Germinal center (tissue), 1 donor: ENCODE measurements at regions not wholly inside any gene's neighbourhood (a gene's known extent, or its start where the extent isn't known, plus 50 kb on each side); places are given as distances from the start of the nearest gene placed in this dataset.
"Not testable (repeated sequence)": the region's sequence is repeated elsewhere in the genome, so short reads cannot be mapped to it uniquely, and the experiment has no call there.

Source experiments
- DNase-seq: peaks from one replicate; pipeline ENCODE4 v3.0.0; 2012; ENCODE audit warnings: mixed read lengths, low spot score

DNA sequence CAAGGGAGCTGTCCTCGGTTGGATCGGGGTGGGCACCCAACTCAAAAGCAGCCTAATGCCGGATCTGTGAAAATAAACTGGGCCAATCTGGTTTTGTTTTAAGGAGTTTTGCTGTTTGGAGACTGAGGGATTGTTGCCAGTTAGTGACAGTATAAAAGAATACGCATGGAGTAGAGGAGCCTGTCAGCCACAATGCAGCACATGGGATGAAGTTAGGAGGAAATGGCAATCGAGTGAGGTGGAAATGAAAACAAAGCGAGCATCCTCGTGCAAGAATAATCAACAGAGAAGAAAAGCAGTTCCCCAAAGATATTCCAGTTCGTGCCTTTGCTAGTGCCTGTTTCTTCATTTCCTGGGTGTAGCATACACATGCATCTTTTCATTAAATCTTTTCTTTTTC lies 108.4 kb upstream of the RORA start:
- no peak for DNase-seq

DNA sequence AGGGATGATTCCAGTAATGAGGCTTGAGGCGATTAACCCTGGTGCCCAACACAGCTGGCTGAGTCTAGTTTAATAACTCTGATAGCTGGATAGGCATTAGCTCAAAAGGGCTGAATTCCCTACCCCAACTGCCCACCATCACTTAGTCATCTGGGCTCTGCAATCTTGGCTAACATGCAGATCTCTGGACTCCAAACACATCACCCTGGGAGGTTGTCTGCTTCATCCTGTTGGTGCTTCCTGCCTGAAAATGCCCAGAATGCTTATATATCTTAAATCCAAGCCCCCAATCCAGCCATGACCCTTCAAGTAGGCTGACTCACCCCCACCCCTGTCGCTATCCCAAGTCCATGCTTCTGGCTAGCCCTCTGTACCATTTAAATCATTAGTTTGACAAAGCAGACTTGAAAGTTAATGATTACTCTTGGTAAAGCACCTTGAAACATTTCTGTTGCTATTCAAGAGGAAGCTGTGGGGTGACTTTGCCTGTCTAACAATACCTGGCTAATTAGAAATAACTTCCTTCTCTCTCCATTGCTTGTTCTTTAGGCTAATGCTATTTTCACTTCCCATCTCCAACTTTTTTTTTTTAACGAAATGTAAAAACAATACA lies 107.0 kb upstream of the RORA start:
- DNase-seq, result no peak

DNA sequence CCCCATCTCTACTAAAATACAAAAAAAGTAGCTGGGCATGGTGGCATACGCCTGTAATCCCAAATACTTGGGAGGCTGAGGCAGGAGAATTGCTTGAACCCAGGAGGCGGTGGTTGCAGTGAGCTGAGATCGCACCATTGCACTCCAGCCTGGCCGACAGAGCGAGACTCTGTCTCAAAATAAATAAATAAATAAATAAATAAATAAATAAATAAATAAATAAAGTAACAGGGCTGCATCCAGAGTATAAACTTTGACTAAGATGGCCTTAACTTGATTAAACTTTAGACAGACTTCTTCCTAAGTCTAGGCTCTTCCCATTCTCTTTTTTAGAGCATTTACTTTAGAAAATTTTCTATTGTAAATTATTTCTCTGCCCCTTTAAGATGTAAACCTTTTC lies 105.6 kb upstream of the RORA start:
- not testable (repeated sequence) for DNase-seq

DNA sequence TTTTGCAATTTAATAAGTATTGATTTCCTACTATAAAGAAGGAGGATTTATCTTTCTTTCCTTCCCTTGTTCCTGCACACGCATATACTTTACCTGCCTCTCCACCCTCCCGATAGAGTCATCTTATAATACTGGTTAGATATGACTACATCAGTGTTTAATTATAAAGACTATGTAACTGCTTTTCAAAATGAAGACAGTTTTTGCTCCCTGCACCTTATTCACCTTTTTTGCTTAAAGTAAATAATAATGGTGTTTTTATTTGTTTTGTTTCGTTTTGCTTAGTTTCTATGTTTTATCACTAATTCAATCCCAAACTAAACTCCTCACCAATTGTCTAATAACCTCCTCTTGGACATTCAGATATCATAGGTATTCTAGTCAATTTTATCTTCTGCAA lies 101.9 kb upstream of the RORA start:
- no peak for DNase-seq

DNA sequence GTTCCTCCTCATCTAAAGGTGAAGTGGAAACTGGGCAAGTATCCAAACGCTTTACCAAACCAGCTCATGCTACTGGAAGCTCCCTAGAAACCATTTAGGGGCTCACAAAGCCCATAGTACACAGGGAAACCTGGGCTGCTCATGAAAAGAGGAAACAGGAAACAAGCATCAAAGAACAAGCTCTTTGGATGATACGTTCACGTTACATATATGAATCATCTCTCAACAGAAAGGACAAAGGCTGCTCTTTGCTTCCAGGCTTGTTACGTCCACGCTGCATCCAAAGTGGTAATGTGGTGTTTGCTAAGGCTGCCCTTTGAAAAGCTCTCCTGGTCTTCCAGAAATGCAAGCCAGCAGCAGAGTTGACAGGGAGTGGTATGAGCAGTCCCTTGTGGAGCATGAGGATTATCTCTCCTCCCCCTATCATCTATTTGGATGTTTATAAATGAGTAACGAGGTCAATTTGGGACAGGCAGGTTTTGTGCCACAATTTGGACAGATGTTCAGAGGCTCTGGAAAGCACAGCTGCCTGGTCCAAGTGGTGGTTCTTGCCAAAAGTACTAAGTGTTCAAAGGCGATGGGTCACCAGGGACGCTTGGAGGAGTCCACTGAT lies 98.0 kb upstream of the RORA start:
- DNase-seq, result peak; percentile 21

DNA sequence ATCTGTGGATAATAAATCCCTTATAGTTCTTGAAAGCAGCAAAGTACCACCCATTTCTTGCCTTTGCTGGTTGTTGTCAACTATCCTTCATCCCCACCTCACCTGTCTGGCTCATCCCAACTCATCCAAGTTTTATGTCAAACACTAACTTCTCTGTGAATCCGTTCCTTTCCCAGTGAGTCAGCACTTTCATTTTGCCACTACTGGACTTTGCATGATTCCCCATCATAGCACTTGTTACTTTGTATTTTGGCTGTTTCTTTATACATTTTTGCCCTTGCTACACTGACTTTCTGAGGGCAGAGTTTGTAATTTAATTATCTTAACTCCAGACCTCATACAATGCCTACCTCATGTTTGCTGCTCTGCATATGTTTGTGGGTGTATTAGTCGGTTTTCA lies 90.8 kb upstream of the RORA start:
- DNase-seq, result no peak

DNA sequence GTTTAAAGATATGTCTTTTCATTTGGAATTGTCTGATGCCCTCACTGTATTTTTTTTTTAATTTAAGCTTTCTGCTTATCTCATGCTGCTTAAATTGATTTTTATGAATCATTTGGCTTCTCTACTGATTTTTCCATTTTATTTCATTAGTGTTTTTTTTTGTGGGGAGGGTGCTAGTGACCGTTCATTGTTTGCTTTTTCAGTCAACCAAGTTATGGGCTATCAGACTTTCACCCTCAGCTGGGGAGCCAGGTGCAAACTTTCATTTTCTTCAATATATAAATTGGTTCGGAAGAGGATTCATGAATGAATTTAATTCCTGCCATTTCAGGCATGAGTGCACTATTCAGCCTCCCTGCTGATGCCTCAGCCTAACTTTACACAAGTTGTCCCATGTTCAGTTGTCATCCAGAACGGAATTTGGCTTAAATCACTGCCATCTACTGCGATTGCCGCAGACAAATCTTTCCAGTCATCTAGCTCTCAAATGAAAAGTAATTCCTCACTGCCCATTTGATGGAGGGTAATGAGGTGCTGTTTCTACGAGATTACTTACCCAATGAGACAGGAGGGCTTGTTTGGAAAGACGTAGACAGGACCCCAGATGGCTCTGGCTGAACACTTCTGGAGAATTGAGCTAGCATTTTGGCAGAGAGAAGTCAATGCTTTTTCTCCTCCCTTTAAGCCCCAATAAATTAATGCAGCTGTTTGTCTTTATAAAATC lies 89.9 kb upstream of the RORA start:
- DNase-seq, result no peak

DNA sequence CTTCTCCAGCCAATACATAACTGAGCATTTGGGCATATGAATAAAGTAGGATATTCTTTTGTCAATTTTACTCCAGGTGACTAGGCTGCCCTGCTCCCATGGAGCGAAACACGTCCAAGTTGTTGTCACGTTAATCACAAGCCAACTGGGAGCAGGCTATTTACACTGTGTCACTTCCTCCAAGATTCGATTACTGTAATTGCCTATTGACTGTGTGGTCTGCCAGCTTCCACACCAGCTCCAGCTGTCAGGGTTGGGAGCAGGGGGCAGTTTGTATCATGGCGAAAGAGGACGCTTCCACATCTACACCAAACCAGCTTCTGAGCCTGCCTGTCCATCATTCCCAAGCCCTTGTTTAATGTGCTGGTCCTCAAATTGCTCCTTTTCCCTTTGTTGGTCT lies 89.2 kb upstream of the RORA start:
- DNase-seq, result no peak

DNA sequence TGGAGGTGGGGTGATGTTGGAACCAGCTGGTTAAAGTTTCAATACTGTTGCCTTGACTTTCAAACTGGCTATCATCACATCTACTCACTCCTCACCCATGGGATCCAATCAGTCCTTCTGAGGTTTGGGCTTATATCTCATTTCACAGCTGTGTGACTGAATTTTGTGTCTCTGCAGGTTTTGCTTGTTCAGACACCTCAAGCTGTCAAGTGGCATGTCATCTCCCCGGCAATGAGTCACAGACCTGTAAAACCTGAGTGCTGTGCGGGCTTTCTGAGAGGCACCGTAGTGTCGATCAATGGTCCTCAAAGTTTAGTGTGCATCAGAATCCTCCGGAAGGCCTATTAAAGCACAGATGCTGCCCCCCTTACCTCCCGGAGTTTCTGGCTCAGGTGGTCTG lies 86.4 kb upstream of the RORA start:
- DNase-seq, result no peak

DNA sequence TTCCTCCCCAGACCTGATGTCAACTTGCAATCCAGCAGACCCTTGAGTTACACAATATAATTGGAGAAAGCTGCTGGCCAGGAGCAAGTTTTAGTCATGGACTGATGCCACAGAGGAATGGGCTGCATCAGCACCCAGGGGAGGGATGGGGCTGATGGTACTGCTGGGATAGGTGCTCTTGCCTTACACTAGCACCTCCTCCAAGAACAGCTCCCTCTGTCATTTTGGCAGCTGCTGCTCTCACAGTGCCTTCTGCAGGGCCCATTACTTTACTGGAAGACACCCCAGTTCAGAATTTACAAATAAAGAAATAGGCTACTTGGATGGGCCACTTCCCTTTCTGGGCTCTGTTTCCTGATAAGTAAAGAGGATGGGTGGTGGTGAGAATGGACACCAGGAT lies 85.3 kb upstream of the RORA start:
- no peak for DNase-seq

DNA sequence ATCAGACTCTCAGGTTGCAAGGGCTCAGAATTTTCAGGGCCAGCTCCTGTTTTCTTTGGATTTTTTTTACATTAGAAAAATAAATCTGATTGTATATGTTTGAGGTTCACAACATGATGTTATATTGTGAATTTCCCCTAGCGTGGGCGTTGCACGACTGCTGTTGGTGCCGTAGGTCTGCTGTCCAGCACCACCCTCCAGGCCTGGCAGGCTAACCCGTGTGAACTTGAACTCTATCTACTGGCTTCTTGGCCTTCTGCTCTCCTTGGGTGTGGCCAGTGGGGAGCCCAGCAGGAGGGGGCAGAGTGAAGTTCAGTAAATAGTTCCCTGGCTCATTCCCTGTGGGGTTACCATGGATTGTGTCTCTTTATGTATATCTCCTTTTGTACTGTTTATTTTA lies 80.5 kb upstream of the RORA start:
- DNase-seq, result no peak

DNA sequence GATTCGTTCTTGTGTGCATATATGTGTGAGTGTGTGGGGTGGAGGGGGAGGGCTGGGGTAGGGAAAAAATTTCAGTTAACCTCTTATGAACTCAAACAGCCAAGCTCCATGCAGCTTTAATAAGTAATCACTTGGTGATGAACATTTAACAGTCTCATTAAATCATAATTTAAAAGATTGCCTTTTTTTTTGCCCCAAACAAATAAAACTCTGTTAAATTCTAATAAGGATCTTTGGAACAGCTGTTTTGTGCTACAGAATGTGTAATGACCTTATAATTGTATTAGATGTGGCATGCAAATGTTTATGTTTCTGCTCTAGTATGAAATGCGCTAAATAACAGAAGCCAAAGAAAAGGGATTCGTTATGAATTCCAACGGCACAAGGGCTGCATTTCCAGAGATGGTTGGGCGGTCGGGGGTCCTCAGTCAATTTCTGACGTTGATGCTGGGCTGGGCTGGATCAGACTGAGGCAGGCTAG lies 80.0 kb upstream of the RORA start:
- DNase-seq, result no peak

DNA sequence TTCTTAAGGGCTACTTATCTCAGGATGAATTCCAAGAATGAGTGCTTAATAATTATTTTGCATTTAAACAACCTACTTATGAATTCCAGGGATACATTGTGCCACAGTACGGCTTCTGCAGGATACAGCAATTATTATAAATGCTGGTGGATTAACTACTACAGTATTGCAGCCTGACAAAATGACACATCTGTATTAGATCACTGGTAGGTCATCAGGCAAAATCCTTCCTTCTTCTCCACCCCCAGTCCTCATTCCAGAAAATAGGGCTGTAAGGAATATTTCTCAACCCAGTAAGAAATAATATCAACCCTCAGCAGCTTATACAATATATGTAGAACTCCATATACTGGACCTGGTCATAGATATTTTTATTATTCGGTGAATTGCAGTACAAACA lies 79.3 kb upstream of the RORA start:
- no peak for DNase-seq

DNA sequence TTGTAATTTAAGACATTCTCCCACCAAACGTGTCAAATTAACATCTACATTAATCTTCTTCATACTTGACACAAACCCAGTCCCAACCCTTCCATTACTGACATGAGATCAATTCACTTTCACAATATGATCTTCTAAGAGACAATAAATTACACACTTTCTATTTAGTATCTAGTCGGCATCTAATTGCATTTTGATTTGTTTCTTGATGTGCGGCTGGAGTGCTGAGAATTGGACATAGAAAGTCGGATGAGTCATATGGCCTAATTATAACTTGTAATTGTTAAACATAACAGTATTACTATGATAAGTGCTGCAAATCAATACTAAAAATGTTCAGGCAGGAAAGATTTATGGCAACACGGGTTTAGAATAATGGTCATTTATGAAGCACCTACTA lies 78.4 kb upstream of the RORA start:
- DNase-seq, result no peak

DNA sequence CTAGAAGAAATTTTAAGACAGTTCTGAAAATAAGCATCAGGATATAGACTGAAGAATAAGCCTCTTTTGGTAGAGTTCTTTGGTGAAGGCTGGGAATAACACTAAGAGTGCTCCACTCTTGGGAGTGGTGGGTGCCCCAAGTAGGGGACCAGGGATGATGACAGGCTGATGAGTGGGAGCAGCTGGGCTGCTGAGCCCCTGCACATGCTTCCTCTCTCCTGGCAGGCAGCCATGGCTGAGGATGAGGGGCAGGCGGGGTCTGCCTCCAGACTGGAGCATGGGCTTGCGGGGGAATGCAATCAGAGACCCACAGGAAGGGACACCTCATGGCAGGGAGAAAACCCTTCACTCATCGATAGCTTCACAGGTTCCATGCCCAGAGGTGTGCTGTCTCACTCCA lies 72.6 kb upstream of the RORA start:
- DNase-seq, result no peak

DNA sequence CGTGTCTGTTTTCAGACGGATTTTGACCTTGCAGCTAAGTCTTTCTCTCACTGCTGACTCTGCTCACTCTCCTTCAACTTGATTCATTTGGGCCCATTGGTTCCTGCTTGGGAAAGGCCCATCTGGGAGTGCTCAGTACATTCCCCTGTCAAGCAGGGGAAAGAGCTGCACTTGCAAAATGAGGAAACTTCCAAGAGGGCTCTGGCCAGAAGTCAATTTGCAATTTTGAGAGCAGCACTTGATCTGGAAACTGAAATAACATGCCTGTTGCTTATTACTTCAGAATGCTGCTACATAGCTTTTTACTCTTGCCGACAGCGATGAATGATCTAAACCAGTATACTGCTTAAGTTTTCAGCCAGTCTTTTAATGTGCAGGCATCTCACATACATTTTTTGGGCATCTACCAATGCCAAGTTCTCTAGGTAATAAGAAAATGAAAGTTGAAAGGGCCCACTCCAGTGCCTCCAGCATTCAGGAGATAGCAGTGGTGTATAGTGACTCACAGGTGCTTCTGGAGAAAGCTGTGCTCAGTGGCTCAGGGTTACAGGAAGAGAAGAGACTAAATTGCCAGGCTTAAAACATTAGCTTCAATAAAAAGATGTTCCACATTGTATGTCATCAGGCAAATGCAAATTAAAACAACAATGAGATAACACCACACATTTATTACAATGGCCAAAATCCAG lies 70.1 kb upstream of the RORA start:
- DNase-seq, result no peak

DNA sequence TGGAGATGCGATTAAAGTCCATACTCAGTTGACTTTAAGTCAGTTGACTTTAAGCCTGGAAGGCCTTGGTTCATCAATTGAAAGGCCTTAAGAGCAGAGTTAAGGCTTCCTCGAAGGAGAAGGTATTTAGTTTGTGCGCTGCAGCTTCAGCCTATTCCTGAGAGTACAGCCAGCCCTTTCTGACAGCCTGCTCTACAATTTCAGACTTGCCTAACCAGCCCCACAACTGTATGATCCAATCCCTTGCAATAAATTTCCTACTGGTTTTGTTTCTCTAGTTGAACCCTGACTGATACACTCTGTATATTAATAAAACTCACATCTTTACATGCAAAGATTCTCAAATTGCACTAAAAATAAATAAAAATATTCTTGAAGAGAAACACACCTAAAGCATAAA lies 66.1 kb upstream of the RORA start:
- DNase-seq, result no peak

DNA sequence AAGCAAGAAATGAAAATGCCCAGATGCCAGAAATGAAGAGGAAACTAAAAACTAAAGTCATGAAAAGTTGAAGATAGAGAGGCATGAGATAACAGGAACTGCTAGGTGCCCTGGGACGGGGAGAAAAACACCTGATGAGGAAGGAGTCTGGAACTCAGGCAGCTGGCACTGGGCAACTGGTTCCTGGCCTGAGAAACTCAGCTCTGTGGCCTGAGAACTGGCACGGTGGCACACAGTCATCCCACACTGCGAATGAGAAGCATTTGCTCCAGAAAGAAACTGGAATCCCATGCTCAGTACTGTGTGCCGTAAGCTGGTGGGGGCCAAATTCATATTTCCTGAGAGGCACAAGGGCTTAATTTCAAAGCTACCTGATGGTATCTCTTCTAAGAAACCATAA lies 53.6 kb upstream of the RORA start:
- DNase-seq, result no peak

DNA sequence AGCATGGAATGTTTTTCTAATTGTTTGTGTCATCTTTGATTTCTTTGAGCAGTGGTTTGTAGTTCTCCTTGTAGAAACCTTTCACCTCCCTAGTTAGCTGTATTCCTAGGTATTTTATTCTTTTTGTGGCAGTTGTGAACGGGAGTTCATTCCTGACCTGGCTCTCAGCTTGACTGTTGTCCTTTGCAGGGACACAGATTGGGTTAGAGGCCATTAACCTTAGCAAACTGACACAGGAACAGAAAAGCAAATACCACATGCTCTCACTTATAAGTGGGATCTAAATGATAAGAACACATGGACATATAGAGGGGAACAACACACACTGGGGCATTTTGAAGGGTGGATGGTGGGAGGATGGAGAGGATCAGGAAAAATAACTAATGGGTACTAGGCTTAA lies 52.2 kb upstream of the RORA start:
- DNase-seq, result no peak
